HG03378 (cell line): ENCODE measurements at regions not wholly inside any gene's neighbourhood (a gene's known extent, or its start where the extent isn't known, plus 50 kb on each side); places are given as distances from the start of the nearest gene placed in this dataset.

Experiments used
- ATAC-seq: cut with Tn5 transposase; IDR thresholded peaks from one replicate; pipeline ENCODE4 v1.9.1; 2021; ENCODE audit warnings: mild to moderate bottlenecking, moderate library complexity; ENCODE audit not compliant: unreplicated experiment

DNA sequence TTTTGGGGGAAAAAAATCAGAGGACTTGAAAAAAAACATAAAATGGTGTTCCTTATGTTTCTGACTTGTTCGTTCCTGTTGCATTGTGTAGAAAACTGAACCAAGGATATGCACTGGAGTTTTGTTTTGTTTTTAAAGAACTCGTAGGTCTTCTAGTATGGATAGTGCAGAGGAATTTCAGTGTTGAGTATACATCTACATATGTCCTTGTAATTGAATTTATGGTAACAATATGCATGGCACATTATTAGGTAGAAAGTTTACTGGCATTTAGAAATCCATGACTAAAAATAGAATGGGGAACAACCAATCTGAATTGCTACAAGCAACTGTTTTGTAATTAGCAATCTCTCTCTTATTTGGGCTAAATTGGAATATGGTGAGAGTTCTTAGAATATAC is 188.3 kb upstream of the ZRANB2 start:
- ATAC-seq = no peak

DNA sequence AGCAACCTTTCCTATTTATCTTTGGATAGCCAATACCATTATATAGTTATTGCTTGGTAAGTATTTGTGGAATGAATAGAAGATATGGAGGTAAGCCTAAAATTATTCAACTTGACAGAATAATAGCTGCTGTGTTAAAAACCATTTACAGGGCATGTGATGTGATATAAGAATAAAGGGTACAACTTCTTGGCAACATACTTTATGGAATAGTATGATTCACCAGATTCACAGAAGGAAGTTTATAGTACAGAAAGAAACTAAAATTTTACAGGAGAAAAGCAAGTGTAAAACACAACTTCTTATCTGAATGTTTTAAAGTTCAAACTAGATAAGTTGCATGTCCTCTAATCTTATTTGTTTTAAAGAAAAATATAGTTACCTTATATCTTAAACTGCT is 186.4 kb upstream of the ZRANB2 start:
- ATAC-seq = no peak

DNA sequence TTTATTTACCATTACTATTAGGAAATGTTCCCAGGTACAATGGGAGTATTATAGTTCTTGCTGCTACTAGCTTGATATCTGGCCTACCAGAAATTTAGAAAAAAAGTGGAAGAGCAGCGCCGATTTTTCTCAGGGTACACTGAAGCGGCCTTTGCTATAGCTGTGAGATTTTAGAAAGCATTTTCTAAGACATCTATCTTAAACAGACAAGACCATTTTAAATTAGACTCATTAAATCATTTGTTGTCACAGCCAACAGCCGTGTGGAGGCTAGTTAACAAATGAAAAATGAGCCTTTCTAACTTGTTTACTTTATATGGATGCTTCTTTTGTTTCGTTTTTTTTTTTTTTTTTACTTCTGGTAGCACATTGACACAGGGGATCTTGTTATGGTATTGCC is 183.2 kb upstream of the ZRANB2 start:
- ATAC-seq = no peak

DNA sequence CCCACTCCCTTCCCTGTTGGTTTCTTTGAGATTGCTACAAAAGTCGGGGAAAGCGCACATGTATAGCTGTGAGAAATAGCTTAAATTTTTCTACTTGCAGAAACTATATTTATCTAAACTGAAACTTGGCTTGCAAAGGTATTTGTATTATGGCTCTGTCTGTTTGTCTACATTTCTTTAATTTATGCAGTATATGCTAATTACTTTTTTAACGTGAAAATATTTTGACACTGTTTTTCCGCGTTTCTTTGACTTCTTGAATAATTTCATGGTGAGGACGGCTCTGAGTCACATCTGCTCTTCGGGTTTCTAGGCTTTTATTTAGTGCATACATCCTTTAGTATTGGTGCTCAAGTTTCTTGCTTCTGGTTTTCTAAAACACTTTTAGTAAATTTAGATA is 182.1 kb upstream of the ZRANB2 start:
- no peak for ATAC-seq

DNA sequence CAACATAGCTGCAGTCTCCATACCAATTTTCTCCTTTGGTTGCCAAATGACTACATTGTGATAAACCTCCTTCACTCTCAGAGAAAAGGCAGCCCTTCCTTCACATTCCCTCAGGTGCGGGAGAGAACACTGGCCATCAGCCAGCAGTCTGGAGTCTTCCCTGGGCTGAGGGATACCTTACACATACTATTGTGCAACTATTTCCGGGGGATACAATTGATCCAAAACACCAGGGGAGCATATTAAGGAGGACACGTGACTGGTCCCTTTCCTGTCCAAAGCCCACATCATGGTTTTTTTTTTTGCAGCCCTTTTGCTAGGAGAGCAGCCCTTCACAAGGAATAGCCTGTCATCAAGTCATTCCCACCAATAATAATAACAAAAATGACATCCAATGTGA is 172.1 kb upstream of the ZRANB2 start:
- no peak for ATAC-seq

DNA sequence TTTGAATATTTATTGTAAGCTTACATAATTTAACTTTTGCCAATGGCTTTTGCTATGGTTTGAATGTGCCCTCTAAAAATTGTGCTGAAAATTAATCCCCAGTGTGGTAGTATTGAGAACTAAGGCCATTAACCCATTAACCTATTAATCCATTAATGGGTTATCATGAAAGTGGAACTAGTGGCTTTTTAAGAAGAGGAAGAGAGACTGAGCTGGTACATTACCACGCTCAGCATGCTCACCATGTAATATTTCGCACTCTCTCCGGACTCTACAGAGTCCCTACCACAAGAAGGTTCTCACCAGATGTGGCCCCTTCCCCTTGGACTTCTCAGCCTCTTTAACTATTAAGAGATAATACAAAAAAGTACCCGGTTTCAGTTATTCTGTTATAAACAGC is 164.4 kb upstream of the ZRANB2 start:
- no peak for ATAC-seq

DNA sequence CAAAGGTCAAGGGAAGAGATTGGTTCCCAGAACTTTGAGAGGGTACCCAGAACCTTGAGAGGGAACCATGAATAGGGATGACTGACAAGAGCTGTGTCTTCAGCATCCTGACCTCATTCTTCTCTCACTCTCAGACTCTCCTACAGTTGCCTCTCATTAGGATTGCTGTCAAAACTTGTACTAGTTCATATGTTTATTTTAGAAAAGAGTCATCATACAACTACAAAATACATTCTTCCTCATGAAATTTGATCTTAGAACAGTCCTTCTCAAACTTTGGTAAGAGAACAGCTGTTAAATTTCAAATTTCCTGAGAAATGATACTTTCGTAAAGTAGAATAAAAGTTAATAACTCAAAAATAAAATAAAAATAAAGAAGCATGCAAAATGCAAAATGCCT is 161.4 kb upstream of the ZRANB2 start:
- ATAC-seq = no peak

DNA sequence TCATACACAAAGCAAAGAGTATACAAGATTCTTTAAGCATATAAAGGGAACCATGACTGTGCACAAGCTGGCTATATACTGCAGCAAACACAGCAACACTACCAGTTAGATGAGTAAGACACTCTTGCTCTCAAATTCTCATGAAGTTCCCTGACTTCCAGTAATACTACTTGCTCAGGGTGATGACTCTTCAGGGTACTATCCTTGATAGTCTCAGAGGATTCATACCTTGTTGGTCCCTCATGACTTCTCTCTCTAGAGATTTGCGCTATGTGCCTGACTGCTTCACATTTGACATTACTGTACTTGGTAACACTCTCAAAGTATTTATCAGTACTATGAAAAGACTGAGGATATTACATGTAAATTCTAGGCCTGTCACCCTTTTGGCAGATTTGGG is 159.8 kb upstream of the ZRANB2 start:
- ATAC-seq = no peak

DNA sequence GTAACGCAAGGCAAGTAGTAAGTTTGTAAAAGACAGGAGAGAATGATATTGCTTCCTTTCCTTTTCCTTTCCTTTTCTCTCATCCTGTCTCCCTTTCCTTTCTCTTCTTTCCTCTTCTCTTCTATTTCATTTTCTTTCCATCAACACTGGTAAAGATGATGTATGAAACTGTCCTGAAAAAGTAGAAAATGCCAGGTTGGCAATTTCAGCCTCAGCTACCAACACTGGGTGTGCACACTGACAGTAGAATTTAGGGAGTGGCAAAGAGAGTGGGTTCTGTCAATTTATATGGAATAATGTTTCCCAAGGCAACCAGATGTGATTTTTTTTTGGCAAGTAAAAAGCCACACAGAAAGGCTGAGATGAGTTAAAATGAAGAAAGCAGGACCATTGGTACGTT is 155.7 kb upstream of the ZRANB2 start:
- ATAC-seq = no peak

DNA sequence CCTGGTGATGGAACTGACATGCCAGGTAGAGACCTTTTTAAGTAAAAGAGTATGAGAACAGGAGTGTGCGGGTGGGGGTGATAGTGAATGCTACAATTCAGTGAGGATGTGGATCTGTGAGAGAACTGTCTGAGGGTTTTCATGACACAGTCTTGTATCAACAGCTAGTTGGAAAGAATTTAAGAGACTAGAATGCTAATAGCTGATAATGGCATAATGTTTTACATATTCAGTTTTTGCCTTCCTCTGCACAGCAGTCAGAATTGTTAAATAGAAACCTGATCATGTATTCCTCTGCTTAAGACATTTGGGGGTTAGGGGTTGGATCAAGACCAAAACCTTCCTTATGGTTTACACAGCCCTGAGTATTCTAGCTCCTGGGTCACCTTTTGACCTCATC is 152.8 kb upstream of the ZRANB2 start:
- no peak for ATAC-seq

DNA sequence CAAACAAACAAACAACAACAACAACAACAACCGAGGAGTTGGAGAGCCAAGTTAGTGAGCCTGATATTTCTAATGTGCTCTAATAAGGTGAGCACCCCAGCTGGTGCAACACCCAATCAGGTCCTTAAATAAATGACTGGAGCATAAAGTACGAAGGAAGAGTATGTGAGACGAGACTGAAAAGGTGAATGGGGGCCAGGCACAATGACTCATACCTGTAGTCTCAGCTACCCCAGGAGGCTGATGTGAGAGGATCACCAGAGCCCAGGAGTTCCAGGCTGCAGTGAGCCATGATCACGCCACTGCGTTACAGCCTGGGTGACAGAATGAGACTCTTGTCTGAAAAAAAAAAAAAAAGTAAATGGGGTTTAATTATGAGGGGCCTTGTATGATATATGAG is 152.0 kb upstream of the ZRANB2 start:
- no peak for ATAC-seq

DNA sequence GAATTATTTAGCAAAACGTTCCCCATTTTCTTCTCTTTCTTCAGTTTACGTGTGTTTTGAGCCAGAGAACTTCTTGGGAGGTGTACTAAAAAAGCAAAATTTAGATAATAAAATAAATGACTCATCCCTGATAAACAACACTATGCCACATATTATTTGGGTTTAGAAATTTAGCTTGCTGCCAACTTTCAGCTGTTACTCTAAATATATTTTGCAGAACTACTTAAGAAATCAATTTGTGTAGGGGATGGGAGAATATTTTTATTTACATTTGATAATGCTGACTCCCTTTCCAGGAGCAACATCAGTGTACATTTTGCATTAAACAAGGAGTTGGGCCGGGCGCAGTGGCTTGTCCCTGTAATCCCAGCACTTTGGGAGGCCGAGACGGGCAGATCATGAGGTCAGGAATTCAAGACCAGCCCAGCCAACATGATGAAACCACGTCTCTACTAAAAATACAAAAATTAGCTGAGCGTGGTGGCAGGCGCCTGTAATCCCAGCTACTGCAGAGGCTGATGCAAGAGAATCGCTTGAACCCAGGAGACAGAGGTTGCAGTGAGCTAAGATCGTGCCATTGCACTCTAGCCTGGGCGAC is 151.4 kb upstream of the ZRANB2 start:
- ATAC-seq = no peak

DNA sequence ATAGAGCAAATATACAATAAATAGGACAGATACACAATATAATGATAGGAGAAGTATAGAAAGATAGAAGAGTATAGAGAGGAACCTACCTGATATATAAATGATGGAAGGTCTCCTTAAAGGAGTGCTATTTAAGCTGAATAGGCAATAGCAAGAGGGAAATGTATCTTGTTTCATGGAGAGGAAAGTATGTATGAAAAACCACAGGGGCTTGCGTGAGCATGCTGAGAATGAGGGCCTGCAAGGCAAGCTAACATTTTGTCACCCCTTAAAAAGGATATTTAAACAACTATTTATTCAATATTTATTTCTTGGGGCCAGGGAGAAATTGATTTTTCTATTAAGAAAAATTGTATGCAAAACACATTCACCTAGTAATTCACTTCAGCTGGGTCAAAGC is 150.9 kb upstream of the ZRANB2 start:
- no peak for ATAC-seq

DNA sequence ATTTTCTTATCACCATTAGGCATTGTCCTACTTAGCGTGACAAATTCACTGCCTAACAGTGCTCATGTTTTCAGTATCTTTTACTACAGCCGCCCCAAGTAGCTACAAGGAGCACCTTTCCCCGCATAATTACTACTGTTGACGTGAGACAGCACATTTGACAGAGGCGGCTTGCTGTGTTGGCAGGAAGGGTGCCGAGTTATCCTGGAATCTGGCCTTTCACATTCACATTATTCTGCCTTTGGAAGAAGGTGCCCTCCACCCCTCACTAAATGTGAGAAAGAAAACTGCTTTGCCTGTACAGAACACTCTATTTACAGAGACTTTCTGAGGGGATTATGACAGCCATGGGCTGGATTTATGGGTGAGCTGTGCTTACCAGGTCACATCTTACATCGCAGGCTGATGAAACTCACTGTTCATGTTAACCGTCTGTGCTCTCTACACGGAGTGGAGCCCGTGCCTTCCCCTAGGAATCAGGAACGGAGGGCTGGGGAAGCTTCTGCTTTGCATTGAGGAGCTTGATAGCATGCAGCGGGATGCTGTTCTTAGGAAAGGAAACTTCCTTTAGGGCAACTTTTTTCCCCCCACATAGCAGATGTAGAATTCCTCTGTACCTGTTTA is 148.0 kb upstream of the ZRANB2 start:
- no peak for ATAC-seq

DNA sequence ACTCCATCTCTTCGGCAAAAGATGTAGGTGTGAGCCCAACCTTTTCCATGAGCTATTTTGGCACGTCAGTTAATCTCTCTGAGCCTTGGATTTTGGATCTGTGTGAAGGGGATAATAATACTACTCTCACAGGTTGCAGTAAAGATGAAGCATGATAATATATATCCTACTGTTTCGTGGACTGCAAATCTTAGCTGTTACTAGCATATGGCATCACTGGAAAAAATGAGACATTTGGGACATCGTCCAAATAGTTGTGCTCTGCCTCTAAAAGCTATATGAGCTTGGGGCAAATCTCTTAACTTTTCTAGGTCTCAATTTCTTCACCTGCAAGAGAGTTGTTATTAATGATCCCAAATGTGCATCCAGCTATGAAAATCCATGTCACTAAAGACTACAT is 147.4 kb upstream of the ZRANB2 start:
- no peak for ATAC-seq

DNA sequence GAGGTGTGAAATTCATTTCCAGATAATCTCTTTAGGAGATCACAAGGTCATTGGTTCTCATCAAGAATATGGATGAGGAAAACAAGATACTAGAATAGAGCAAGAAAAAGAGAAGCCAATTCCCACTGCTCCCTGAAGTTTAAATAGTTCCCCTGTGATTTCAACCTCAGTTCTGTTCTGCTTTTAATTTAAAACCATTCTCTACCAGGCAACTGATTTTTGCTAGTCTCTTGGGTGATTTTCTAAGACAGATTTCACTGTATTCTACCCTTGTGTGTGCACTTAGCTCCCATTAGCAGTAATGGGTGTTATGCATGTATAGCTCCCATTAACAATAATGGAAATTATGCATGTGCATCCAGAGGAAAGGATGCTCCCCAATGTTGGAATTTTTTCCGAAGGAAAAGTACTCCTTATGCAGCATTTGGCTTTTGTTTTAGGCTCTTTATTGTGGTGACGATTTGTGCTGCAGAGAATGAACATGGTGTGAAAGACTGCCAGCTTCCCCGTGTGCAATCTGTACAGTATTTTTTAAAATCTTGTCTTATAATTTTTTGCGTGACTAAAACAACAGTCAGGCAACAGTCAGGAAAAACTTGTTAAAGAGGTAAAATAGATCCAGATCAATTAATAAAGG is 144.0 kb upstream of the ZRANB2 start:
- ATAC-seq = no peak

DNA sequence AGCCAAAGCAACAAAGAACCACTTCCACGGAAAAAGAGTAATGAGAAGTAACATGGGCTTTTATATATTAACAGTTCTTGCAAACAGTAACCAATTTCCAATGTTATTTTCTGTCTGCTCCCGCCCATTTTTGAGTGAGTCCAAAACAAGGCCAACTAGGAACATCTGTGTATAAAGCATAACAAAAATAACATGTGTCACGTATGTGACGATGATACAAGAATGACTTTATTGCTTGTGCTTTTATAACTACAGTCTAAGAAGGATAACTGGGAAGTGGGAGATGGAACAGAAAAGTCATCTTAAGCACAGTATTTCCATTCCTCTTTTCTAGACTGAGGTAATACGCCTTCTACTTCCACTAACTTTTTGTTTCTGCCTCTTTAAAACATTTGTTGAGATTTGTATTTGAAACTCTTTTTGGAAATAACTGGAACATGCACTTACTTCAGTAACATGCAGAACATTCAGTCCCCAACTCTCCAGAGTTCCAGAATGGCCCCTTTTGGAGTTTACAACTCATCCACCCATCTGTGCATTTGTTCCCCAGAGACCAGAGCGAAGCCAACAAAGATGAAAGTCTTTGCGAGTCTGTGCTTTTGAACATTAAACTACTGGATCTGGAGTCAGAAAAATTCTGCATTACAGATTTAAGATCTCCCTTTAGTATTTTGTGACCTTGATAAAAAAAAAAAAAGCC is 143.0 kb upstream of the ZRANB2 start:
- ATAC-seq = no peak

DNA sequence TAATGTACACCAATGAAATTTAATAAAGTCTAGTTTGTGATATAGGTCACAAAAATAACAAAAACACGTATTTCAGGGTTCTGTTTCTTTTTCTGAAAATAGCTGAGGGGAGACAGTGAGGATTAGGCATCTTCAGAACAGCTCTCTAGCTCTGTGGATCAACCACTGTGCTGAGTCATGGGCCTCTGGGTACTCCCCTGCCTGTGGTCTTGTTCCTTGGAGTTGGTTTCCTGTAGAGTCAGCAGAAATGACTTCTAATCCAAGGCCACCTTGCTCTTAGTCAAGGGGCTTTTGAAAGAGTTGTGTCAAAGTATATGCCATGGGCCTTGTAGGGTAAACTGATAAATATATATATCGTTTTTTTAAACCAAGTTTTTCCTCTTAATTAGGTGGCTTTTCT is 141.8 kb upstream of the ZRANB2 start:
- no peak for ATAC-seq

DNA sequence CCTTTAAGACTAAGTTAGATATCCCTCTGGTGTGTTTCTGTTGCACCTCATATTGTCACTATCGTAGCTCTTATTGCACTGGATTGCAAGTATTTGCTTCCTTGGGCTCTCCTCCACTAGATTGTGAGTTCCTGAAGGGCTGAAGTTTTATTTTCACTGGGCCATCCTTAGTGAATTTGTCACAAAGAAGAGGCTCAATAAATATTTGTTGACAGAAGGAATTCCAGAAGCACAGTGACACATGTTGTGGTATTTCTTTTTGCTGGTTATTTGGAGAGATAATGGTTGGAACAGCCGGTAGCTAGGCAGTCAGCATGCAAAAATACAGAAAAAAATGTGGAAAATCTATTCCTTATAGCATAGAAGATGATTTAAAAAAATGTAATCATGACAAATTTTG is 129.9 kb upstream of the ZRANB2 start:
- ATAC-seq = no peak

DNA sequence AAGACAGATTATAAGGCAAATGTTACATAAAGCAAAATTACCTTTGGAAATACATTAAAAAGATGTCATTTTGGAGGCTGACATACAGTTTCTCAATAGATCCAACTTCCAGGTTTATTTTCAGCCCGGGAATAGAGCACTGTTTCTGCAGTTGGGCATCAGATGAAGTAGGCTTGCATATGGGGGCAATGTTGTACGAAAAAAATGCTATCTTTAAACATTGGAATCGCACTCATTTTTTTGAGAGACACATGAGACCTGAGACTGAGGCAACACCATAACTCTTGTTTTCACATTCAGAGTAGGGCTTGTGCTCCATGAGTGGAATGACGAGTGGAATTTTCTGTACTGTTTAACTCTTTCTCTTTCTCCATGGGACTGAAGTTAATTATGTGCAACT is 122.4 kb upstream of the ZRANB2 start:
- no peak for ATAC-seq

DNA sequence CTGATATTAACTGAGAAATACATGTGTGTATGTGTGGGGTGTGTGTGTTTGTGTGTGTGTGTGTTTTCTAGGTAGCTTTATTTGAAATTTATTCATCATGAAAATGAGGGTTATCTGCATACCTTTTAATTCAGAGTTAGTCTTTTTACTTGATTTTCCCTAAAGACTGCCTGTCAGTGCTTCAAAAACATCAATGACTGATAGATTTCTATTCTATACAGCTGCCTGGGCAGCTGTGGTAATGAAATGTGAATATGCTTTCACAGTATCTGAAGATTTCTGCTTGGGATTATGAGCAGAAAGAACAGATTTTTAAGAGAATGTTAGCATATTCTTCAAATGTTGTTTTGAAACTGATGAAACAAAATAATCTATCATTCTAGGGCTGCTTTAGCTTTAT is 119.7 kb upstream of the ZRANB2 start:
- no peak for ATAC-seq

DNA sequence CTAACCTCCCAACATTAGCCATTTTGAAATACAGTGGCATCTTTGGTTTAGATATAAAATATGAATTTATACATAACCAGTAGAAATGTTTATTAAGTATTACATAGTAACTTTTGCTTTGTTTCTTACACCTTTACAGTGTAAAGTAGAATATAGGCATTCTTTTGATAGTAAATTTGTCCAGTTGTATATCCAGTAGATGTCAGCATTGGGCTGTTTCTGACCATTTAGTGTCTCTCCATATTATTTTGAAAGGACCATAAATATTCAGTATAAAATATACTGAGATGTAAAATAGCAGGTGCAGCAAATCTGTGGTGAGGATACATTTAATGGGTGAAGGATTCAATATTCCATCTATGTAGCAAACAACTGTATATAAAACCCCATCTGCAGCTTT is 115.8 kb upstream of the ZRANB2 start:
- no peak for ATAC-seq
